ENCODE measurements at regions not wholly inside any gene's neighbourhood (a gene's known extent, or its start where the extent isn't known, plus 50 kb on each side); places are given as distances from the start of the nearest gene placed in this dataset.

- TF ChIP-seq CTCF (IDR thresholded peaks at IDR 0.05), result no peak
- TF ChIP-seq POLR2A (IDR thresholded peaks at IDR 0.05), result no peak
Observed at GRCh38 chr5:5014586-5015235, 125.4 kb upstream of the ADAMTS16 start.

Data from thyroid gland (tissue), 4 donors.